ENCODE measurements at regions not wholly inside any gene's neighbourhood (a gene's known extent, or its start where the extent isn't known, plus 50 kb on each side); places are given as distances from the start of the nearest gene placed in this dataset.
"Not testable (repeated sequence)": the region's sequence is repeated elsewhere in the genome, so short reads cannot be mapped to it uniquely, and the experiment has no call there.

- H3K36me3 ChIP-seq; H3K4me1 ChIP-seq; DNase-seq; H3K4me3 ChIP-seq; H3K27ac ChIP-seq; intact Hi-C loops (cut with DNase I); H3K9me3 ChIP-seq; H3K27me3 ChIP-seq: not testable (repeated sequence)
- peak; percentile 89 for ATAC-seq
These were observed 77.8 kb downstream of the LIMS4 start for GRCh38 chr2:110394769-110395168.

- ATAC-seq; H3K27me3 ChIP-seq; H3K9me3 ChIP-seq; H3K4me1 ChIP-seq; H3K4me3 ChIP-seq; H3K27ac ChIP-seq; H3K36me3 ChIP-seq; intact Hi-C loops (cut with DNase I): not testable (repeated sequence)
- peak in 1 of 4 donors; percentile 58 for DNase-seq
These were observed 80.2 kb downstream of the LIMS4 start for GRCh38 chr2:110392366-110392765.

GRCh38 chr2:110391035-110391418 lies 81.6 kb downstream of the LIMS4 start:
- H3K36me3 ChIP-seq; H3K27me3 ChIP-seq; H3K9me3 ChIP-seq; H3K27ac ChIP-seq; H3K4me3 ChIP-seq; ATAC-seq; H3K4me1 ChIP-seq; intact Hi-C loops (cut with DNase I): not testable (repeated sequence)
- peak in 1 of 4 donors; percentile 10 for DNase-seq

- H3K27me3 ChIP-seq; H3K27ac ChIP-seq; intact Hi-C loops (cut with DNase I); H3K9me3 ChIP-seq; H3K4me1 ChIP-seq; H3K36me3 ChIP-seq; H3K4me3 ChIP-seq: not testable (repeated sequence)
- ATAC-seq = peak; percentile 77
- peak in 1 of 2 donors; percentile 20 for TF ChIP-seq CTCF (IDR thresholded peaks at IDR 0.05)
- DNase-seq = peak in 1 of 4 donors; percentile 15
These were observed 82.1 kb downstream of the LIMS4 start for GRCh38 chr2:110390351-110391034.

GRCh38 chr2:110387044-110387443 lies 85.6 kb downstream of the LIMS4 start:
- H3K4me3 ChIP-seq; H3K36me3 ChIP-seq; H3K27me3 ChIP-seq; ATAC-seq; intact Hi-C loops (cut with DNase I); H3K9me3 ChIP-seq; H3K4me1 ChIP-seq; H3K27ac ChIP-seq: not testable (repeated sequence)
- peak in 1 of 4 donors; percentile 24 for DNase-seq

GRCh38 chr2:110386546-110386945 lies 86.1 kb downstream of the LIMS4 start:
- H3K27me3 ChIP-seq; H3K4me1 ChIP-seq; H3K36me3 ChIP-seq; intact Hi-C loops (cut with DNase I); H3K4me3 ChIP-seq; H3K27ac ChIP-seq; H3K9me3 ChIP-seq; ATAC-seq: not testable (repeated sequence)
- DNase-seq = peak in 1 of 4 donors; percentile 30

GRCh38 chr2:110384736-110385119 lies 87.9 kb downstream of the LIMS4 start:
- peak; percentile 74 for ATAC-seq
- intact Hi-C loops (cut with DNase I); H3K4me3 ChIP-seq; H3K27ac ChIP-seq; H3K9me3 ChIP-seq; H3K36me3 ChIP-seq; H3K27me3 ChIP-seq; H3K4me1 ChIP-seq; DNase-seq: not testable (repeated sequence)

GRCh38 chr2:110384109-110384735 lies 88.4 kb downstream of the LIMS4 start:
- H3K9me3 ChIP-seq; H3K27me3 ChIP-seq; DNase-seq; H3K36me3 ChIP-seq; H3K27ac ChIP-seq; H3K4me3 ChIP-seq; intact Hi-C loops (cut with DNase I); H3K4me1 ChIP-seq: not testable (repeated sequence)
- peak; percentile 86 for ATAC-seq

- H3K27me3 ChIP-seq; H3K9me3 ChIP-seq; H3K36me3 ChIP-seq; H3K4me1 ChIP-seq; intact Hi-C loops (cut with DNase I); DNase-seq; H3K4me3 ChIP-seq; H3K27ac ChIP-seq: not testable (repeated sequence)
- peak; percentile 86 for ATAC-seq
These were observed 89.2 kb downstream of the LIMS4 start for GRCh38 chr2:110383163-110384048.

- H3K9me3 ChIP-seq; H3K27me3 ChIP-seq; ATAC-seq; intact Hi-C loops (cut with DNase I); H3K36me3 ChIP-seq; H3K27ac ChIP-seq; H3K4me1 ChIP-seq; H3K4me3 ChIP-seq: not testable (repeated sequence)
- peak in 1 of 4 donors; percentile 43 for DNase-seq
These were observed 99.1 kb downstream of the LIMS4 start for GRCh38 chr2:110373519-110373918.

- H3K4me1 ChIP-seq; H3K27ac ChIP-seq; H3K9me3 ChIP-seq; H3K4me3 ChIP-seq; intact Hi-C loops (cut with DNase I); H3K27me3 ChIP-seq; ATAC-seq; H3K36me3 ChIP-seq: not testable (repeated sequence)
- DNase-seq = peak in 2 of 4 donors; percentile 23 to 31
These were observed 101.0 kb downstream of the LIMS4 start for GRCh38 chr2:110371633-110372032.

GRCh38 chr2:110357616-110358015 lies 115.0 kb downstream of the LIMS4 start:
- intact Hi-C loops (cut with DNase I); H3K36me3 ChIP-seq; H3K4me1 ChIP-seq; ATAC-seq; H3K4me3 ChIP-seq; H3K27me3 ChIP-seq; H3K9me3 ChIP-seq; DNase-seq; H3K27ac ChIP-seq: not testable (repeated sequence)
